GM18508 (cell line): ENCODE measurements at regions not wholly inside any gene's neighbourhood (a gene's known extent, or its start where the extent isn't known, plus 50 kb on each side); places are given as distances from the start of the nearest gene placed in this dataset.
"Not testable (repeated sequence)": the region's sequence is repeated elsewhere in the genome, so short reads cannot be mapped to it uniquely, and the experiment has no call there.

Experiments used
- ATAC-seq: cut with Tn5 transposase; IDR thresholded peaks from one replicate; pipeline ENCODE4 v1.9.1; 2021; ENCODE audit warnings: moderate number of reproducible peaks; ENCODE audit not compliant: insufficient read depth, unreplicated experiment

- no peak for ATAC-seq
Observed at GRCh38 chr14:84882830-84883229, 647.1 kb upstream of the FLRT2 start.

GRCh38 chr14:84885061-84885460 is 644.9 kb upstream of the FLRT2 start:
- no peak for ATAC-seq

- no peak for ATAC-seq
Observed at GRCh38 chr14:84891404-84891803, 638.5 kb upstream of the FLRT2 start.

- ATAC-seq: no peak
Observed at GRCh38 chr14:84894254-84894653, 635.7 kb upstream of the FLRT2 start.

- no peak for ATAC-seq
Observed at GRCh38 chr14:84922370-84922769, 607.6 kb upstream of the FLRT2 start.

- no peak for ATAC-seq
Observed at GRCh38 chr14:84926656-84927055, 603.3 kb upstream of the FLRT2 start.

- no peak for ATAC-seq
Observed at GRCh38 chr14:84927096-84927827, 602.7 kb upstream of the FLRT2 start.

GRCh38 chr14:84929086-84929485 is 600.9 kb upstream of the FLRT2 start:
- ATAC-seq: no peak

GRCh38 chr14:84929834-84930233 is 600.1 kb upstream of the FLRT2 start:
- no peak for ATAC-seq

GRCh38 chr14:84937016-84937415 is 592.9 kb upstream of the FLRT2 start:
- no peak for ATAC-seq

- ATAC-seq: no peak
Observed at GRCh38 chr14:84937449-84937848, 592.5 kb upstream of the FLRT2 start.

- not testable (repeated sequence) for ATAC-seq
Observed at GRCh38 chr14:84944901-84945300, 585.0 kb upstream of the FLRT2 start.

- no peak for ATAC-seq
Observed at GRCh38 chr14:84959851-84960520, 570.0 kb upstream of the FLRT2 start.

GRCh38 chr14:84961637-84962036 is 568.3 kb upstream of the FLRT2 start:
- ATAC-seq: no peak

GRCh38 chr14:84963518-84963917 is 566.4 kb upstream of the FLRT2 start:
- ATAC-seq: no peak

- ATAC-seq: no peak
Observed at GRCh38 chr14:84965279-84965678, 564.7 kb upstream of the FLRT2 start.

GRCh38 chr14:84969501-84969900 is 560.4 kb upstream of the FLRT2 start:
- ATAC-seq: no peak

GRCh38 chr14:84975241-84975902 is 554.6 kb upstream of the FLRT2 start:
- no peak for ATAC-seq

- no peak for ATAC-seq
Observed at GRCh38 chr14:84976805-84977204, 553.1 kb upstream of the FLRT2 start.

- ATAC-seq: no peak
Observed at GRCh38 chr14:84987042-84987441, 542.9 kb upstream of the FLRT2 start.

GRCh38 chr14:84988357-84988756 is 541.6 kb upstream of the FLRT2 start:
- no peak for ATAC-seq
